ENCODE measurements at regions not wholly inside any gene's neighbourhood (a gene's known extent, or its start where the extent isn't known, plus 50 kb on each side); places are given as distances from the start of the nearest gene placed in this dataset.

- no peaks in the 10 kb centered on the region for H3K4me1 ChIP-seq
- DNase-seq (ENCODE audit: low spot score in 2 of 2) = no peak
- no peaks in the 10 kb centered on the region for H3K27me3 ChIP-seq
- no peak for TF ChIP-seq CTCF (IDR thresholded peaks at IDR 0.05)
- H3K36me3 ChIP-seq = no peaks in the 10 kb centered on the region
- intact Hi-C loops (cut with DNase I) = no loop called here
- H3K4me3 ChIP-seq = no peak overlapping the region
- H3K9me3 ChIP-seq = no peaks in the 10 kb centered on the region
- H3K27ac ChIP-seq = no peak overlapping the region
These were observed 114.3 kb upstream of the PLEKHG1 start for GRCh38 chr6:150485161-150485958.

- no peaks in the 10 kb centered on the region for H3K36me3 ChIP-seq
- H3K4me1 ChIP-seq = no peaks in the 10 kb centered on the region
- no peak for TF ChIP-seq CTCF (IDR thresholded peaks at IDR 0.05)
- H3K27ac ChIP-seq = no peak overlapping the region
- DNase-seq (ENCODE audit: low spot score in 2 of 2) = no peak
- intact Hi-C loops (cut with DNase I) = no loop called here
- H3K9me3 ChIP-seq = no peaks in the 10 kb centered on the region
- H3K27me3 ChIP-seq = no peaks in the 10 kb centered on the region
- H3K4me3 ChIP-seq = no peak overlapping the region
These were observed 113.6 kb upstream of the PLEKHG1 start for GRCh38 chr6:150486048-150486447.

GRCh38 chr6:150490586-150490985, 109.1 kb upstream of the PLEKHG1 start:
- intact Hi-C loops (cut with DNase I) = no loop called here
- Histone ChIP-seq H3K4me3 (no peak overlapping the region), H3K9me3 (no peaks in the 10 kb centered on the region), H3K27ac (no peak overlapping the region), H3K36me3 (no peaks in the 10 kb centered on the region), H3K27me3 (no peaks in the 10 kb centered on the region), H3K4me1 (no peaks in the 10 kb centered on the region)
- no peak for TF ChIP-seq CTCF (IDR thresholded peaks at IDR 0.05)
- no peak for DNase-seq (ENCODE audit: low spot score in 2 of 2)

- Histone ChIP-seq H3K4me3 (no peak overlapping the region), H3K27me3 (no peaks in the 10 kb centered on the region), H3K9me3 (no peaks in the 10 kb centered on the region), H3K4me1 (no peaks in the 10 kb centered on the region), H3K27ac (no peak overlapping the region), H3K36me3 (no peaks in the 10 kb centered on the region)
- no peak for TF ChIP-seq CTCF (IDR thresholded peaks at IDR 0.05)
- DNase-seq (ENCODE audit: low spot score in 2 of 2) = no peak
- intact Hi-C loops (cut with DNase I) = no loop called here
These were observed 108.4 kb upstream of the PLEKHG1 start for GRCh38 chr6:150491131-150491810.

- Histone ChIP-seq H3K9me3 (no peaks in the 10 kb centered on the region), H3K4me3 (no peak overlapping the region), H3K36me3 (no peaks in the 10 kb centered on the region), H3K27ac (no peak overlapping the region), H3K4me1 (no peaks in the 10 kb centered on the region), H3K27me3 (no peaks in the 10 kb centered on the region)
- DNase-seq (ENCODE audit: low spot score in 2 of 2) = no peak
- no peak for TF ChIP-seq CTCF (IDR thresholded peaks at IDR 0.05)
- intact Hi-C loops (cut with DNase I) = no loop called here
These were observed 107.9 kb upstream of the PLEKHG1 start for GRCh38 chr6:150491811-150492172.
